ENCODE measurements at regions not wholly inside any gene's neighbourhood (a gene's known extent, or its start where the extent isn't known, plus 50 kb on each side); places are given as distances from the start of the nearest gene placed in this dataset.
"Not testable (repeated sequence)": the region's sequence is repeated elsewhere in the genome, so short reads cannot be mapped to it uniquely, and the experiment has no call there.

- intact Hi-C loops (cut with micrococcal nuclease), result no loop called here
These were observed 152.4 kb downstream of the OSR1 start for GRCh38 chr2:19205983-19206533.

GRCh38 chr2:19203866-19204265, 154.6 kb downstream of the OSR1 start:
- intact Hi-C loops (cut with micrococcal nuclease), result no loop called here

- intact Hi-C loops (cut with micrococcal nuclease), result no loop called here
These were observed 156.4 kb downstream of the OSR1 start for GRCh38 chr2:19201911-19202462.

- intact Hi-C loops (cut with micrococcal nuclease), result no loop called here
These were observed 160.0 kb downstream of the OSR1 start for GRCh38 chr2:19198381-19198780.

- intact Hi-C loops (cut with micrococcal nuclease), result no loop called here
These were observed 162.8 kb downstream of the OSR1 start for GRCh38 chr2:19195661-19196060.

- intact Hi-C loops (cut with micrococcal nuclease), result no loop called here
These were observed 169.0 kb downstream of the OSR1 start for GRCh38 chr2:19189391-19189790.

GRCh38 chr2:19187323-19188020, 171.0 kb downstream of the OSR1 start:
- intact Hi-C loops (cut with micrococcal nuclease), result no loop called here

GRCh38 chr2:19185086-19185485, 173.3 kb downstream of the OSR1 start:
- intact Hi-C loops (cut with micrococcal nuclease), result no loop called here

- intact Hi-C loops (cut with micrococcal nuclease), result no loop called here
These were observed 180.2 kb downstream of the OSR1 start for GRCh38 chr2:19178175-19178574.

- intact Hi-C loops (cut with micrococcal nuclease), result no loop called here
These were observed 181.4 kb downstream of the OSR1 start for GRCh38 chr2:19176977-19177376.

GRCh38 chr2:19176172-19176852, 182.1 kb downstream of the OSR1 start:
- intact Hi-C loops (cut with micrococcal nuclease), result no loop called here

- intact Hi-C loops (cut with micrococcal nuclease), result no loop called here
These were observed 184.2 kb downstream of the OSR1 start for GRCh38 chr2:19174176-19174575.

- intact Hi-C loops (cut with micrococcal nuclease), result no loop called here
These were observed 187.0 kb downstream of the OSR1 start for GRCh38 chr2:19171409-19171808.

GRCh38 chr2:19169134-19169768, 189.2 kb downstream of the OSR1 start:
- intact Hi-C loops (cut with micrococcal nuclease), result no loop called here

- intact Hi-C loops (cut with micrococcal nuclease), result not testable (repeated sequence)
These were observed 194.3 kb downstream of the OSR1 start for GRCh38 chr2:19164099-19164498.

GRCh38 chr2:19158896-19159295, 199.5 kb downstream of the OSR1 start:
- intact Hi-C loops (cut with micrococcal nuclease), result no loop called here

- intact Hi-C loops (cut with micrococcal nuclease), result no loop called here
These were observed 200.2 kb downstream of the OSR1 start for GRCh38 chr2:19158211-19158610.

- intact Hi-C loops (cut with micrococcal nuclease), result no loop called here
These were observed 201.8 kb downstream of the OSR1 start for GRCh38 chr2:19156646-19157045.

GRCh38 chr2:19150726-19151125, 207.7 kb downstream of the OSR1 start:
- intact Hi-C loops (cut with micrococcal nuclease), result no loop called here

- intact Hi-C loops (cut with micrococcal nuclease), result no loop called here
These were observed 211.6 kb downstream of the OSR1 start for GRCh38 chr2:19146867-19147266.

- intact Hi-C loops (cut with micrococcal nuclease), result no loop called here
These were observed 217.0 kb downstream of the OSR1 start for GRCh38 chr2:19141234-19142004.
